ENCODE measurements at regions not wholly inside any gene's neighbourhood (a gene's known extent, or its start where the extent isn't known, plus 50 kb on each side); places are given as distances from the start of the nearest gene placed in this dataset.

DNA sequence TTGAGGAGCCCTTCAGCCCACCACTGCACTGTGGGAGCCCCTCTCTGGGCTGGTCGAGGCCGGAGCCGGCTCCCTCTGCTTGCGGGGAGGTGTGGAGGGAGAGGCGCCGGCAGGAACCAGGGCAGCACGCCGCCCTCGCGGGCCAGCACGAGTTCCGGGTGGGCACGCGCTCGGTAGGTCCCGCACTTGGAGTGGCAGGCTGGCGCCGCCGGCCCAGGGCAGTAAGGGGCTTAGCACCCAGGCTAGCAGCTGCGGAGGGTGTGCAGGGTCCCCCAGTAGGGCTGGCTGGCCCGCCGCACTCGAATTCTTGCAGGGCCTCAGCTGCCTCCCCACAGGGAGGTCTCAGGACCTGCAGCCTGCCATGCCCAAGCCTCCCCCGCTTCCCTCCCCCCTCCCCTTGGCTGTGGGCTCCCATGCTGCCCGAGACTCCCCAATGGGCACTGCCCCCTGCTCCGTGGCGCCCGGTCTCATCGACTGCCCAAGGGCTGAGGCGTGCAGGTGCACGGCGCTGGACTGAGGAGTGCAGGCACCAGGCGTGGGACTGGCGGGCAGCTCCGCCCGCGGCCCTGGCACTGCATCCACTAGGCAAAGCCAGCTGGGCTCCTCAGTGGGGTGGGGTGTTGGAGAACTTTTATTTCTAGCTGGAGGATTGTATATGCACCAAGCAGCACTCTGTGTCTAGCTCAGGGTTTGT is 127.5 kb downstream of the DCK start:
- Mint-ChIP-seq H3K27me3 (ENCODE audit: low read depth) (peaks cover 3% of the 10 kb centered on the region; the same call in 1 of the 2 replicates), H3K27ac (no peak overlapping the region), H3K36me3 (peaks cover 15% of the 10 kb centered on the region), H3K9me3 (peaks cover 27% of the 10 kb centered on the region), H3K4me1 (no peaks in the 10 kb centered on the region), H3K4me3 (no peak overlapping the region)
- POLR2A ChIA-PET = interaction anchor here (0.6 kb wide), 1 partner anchor 390 kb away, joined by 3 read pairs; no protein-coding TSS in a partner anchor
- no peak for ATAC-seq
- TF ChIP-seq, protein P1, sequence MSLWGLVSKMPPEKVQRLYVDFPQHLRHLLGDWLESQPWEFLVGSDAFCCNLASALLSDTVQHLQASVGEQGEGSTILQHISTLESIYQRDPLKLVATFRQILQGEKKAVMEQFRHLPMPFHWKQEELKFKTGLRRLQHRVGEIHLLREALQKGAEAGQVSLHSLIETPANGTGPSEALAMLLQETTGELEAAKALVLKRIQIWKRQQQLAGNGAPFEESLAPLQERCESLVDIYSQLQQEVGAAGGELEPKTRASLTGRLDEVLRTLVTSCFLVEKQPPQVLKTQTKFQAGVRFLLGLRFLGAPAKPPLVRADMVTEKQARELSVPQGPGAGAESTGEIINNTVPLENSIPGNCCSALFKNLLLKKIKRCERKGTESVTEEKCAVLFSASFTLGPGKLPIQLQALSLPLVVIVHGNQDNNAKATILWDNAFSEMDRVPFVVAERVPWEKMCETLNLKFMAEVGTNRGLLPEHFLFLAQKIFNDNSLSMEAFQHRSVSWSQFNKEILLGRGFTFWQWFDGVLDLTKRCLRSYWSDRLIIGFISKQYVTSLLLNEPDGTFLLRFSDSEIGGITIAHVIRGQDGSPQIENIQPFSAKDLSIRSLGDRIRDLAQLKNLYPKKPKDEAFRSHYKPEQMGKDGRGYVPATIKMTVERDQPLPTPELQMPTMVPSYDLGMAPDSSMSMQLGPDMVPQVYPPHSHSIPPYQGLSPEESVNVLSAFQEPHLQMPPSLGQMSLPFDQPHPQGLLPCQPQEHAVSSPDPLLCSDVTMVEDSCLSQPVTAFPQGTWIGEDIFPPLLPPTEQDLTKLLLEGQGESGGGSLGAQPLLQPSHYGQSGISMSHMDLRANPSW (CRISPR knock-in tag; conservative IDR thresholded peaks at IDR 0.05; ENCODE audit: low read depth) = no peak
- TF ChIP-seq EMX1 (CRISPR knock-in tag; IDR thresholded peaks at IDR 0.05) (no peak), PRRX2 (CRISPR knock-in tag; IDR thresholded peaks at IDR 0.05) (no peak), IRF2 (CRISPR knock-in tag; IDR thresholded peaks at IDR 0.05; ENCODE audit: borderline replicate concordance, low read depth) (no peak), ATF1 (CRISPR knock-in tag; IDR thresholded peaks at IDR 0.05) (no peak), SMAD3 (CRISPR knock-in tag; IDR thresholded peaks at IDR 0.05; ENCODE audit: borderline replicate concordance) (no peak), JAZF1 (CRISPR knock-in tag; IDR thresholded peaks at IDR 0.05) (no peak), MXD4 (CRISPR knock-in tag; IDR thresholded peaks at IDR 0.05; ENCODE audit: borderline replicate concordance) (no peak), ELF4 (CRISPR knock-in tag; IDR thresholded peaks at IDR 0.05; ENCODE audit: low read depth) (no peak), HMGA2 (CRISPR knock-in tag; IDR thresholded peaks at IDR 0.05) (no peak)
- TF ChIP-seq, protein P2, sequence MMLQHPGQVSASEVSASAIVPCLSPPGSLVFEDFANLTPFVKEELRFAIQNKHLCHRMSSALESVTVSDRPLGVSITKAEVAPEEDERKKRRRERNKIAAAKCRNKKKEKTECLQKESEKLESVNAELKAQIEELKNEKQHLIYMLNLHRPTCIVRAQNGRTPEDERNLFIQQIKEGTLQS (CRISPR knock-in tag; conservative IDR thresholded peaks at IDR 0.05) = no peak
- TF ChIP-seq, protein P3, sequence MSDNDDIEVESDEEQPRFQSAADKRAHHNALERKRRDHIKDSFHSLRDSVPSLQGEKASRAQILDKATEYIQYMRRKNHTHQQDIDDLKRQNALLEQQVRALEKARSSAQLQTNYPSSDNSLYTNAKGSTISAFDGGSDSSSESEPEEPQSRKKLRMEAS (CRISPR knock-in tag; IDR thresholded peaks at IDR 0.05) = no peak
- TF ChIP-seq, protein P4, sequence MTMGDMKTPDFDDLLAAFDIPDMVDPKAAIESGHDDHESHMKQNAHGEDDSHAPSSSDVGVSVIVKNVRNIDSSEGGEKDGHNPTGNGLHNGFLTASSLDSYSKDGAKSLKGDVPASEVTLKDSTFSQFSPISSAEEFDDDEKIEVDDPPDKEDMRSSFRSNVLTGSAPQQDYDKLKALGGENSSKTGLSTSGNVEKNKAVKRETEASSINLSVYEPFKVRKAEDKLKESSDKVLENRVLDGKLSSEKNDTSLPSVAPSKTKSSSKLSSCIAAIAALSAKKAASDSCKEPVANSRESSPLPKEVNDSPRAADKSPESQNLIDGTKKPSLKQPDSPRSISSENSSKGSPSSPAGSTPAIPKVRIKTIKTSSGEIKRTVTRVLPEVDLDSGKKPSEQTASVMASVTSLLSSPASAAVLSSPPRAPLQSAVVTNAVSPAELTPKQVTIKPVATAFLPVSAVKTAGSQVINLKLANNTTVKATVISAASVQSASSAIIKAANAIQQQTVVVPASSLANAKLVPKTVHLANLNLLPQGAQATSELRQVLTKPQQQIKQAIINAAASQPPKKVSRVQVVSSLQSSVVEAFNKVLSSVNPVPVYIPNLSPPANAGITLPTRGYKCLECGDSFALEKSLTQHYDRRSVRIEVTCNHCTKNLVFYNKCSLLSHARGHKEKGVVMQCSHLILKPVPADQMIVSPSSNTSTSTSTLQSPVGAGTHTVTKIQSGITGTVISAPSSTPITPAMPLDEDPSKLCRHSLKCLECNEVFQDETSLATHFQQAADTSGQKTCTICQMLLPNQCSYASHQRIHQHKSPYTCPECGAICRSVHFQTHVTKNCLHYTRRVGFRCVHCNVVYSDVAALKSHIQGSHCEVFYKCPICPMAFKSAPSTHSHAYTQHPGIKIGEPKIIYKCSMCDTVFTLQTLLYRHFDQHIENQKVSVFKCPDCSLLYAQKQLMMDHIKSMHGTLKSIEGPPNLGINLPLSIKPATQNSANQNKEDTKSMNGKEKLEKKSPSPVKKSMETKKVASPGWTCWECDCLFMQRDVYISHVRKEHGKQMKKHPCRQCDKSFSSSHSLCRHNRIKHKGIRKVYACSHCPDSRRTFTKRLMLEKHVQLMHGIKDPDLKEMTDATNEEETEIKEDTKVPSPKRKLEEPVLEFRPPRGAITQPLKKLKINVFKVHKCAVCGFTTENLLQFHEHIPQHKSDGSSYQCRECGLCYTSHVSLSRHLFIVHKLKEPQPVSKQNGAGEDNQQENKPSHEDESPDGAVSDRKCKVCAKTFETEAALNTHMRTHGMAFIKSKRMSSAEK (CRISPR knock-in tag; IDR thresholded peaks at IDR 0.05; ENCODE audit: borderline replicate concordance) = no peak
- TF ChIP-seq, protein P5, sequence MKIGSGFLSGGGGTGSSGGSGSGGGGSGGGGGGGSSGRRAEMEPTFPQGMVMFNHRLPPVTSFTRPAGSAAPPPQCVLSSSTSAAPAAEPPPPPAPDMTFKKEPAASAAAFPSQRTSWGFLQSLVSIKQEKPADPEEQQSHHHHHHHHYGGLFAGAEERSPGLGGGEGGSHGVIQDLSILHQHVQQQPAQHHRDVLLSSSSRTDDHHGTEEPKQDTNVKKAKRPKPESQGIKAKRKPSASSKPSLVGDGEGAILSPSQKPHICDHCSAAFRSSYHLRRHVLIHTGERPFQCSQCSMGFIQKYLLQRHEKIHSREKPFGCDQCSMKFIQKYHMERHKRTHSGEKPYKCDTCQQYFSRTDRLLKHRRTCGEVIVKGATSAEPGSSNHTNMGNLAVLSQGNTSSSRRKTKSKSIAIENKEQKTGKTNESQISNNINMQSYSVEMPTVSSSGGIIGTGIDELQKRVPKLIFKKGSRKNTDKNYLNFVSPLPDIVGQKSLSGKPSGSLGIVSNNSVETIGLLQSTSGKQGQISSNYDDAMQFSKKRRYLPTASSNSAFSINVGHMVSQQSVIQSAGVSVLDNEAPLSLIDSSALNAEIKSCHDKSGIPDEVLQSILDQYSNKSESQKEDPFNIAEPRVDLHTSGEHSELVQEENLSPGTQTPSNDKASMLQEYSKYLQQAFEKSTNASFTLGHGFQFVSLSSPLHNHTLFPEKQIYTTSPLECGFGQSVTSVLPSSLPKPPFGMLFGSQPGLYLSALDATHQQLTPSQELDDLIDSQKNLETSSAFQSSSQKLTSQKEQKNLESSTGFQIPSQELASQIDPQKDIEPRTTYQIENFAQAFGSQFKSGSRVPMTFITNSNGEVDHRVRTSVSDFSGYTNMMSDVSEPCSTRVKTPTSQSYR (CRISPR knock-in tag; IDR thresholded peaks at IDR 0.05) = no peak
- TF ChIP-seq, protein P6, sequence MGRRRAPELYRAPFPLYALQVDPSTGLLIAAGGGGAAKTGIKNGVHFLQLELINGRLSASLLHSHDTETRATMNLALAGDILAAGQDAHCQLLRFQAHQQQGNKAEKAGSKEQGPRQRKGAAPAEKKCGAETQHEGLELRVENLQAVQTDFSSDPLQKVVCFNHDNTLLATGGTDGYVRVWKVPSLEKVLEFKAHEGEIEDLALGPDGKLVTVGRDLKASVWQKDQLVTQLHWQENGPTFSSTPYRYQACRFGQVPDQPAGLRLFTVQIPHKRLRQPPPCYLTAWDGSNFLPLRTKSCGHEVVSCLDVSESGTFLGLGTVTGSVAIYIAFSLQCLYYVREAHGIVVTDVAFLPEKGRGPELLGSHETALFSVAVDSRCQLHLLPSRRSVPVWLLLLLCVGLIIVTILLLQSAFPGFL (CRISPR knock-in tag; IDR thresholded peaks at IDR 0.05; ENCODE audit: borderline replicate concordance) = no peak
- TF ChIP-seq, protein P7, sequence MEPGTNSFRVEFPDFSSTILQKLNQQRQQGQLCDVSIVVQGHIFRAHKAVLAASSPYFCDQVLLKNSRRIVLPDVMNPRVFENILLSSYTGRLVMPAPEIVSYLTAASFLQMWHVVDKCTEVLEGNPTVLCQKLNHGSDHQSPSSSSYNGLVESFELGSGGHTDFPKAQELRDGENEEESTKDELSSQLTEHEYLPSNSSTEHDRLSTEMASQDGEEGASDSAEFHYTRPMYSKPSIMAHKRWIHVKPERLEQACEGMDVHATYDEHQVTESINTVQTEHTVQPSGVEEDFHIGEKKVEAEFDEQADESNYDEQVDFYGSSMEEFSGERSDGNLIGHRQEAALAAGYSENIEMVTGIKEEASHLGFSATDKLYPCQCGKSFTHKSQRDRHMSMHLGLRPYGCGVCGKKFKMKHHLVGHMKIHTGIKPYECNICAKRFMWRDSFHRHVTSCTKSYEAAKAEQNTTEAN (CRISPR knock-in tag; IDR thresholded peaks at IDR 0.05) = no peak
- no peak for DNase-seq (ENCODE audit: low spot score)
- CTCF ChIA-PET = no interaction called here
